Keratinocyte (primary cell): ENCODE measurements at regions not wholly inside any gene's neighbourhood (a gene's known extent, or its start where the extent isn't known, plus 50 kb on each side); places are given as distances from the start of the nearest gene placed in this dataset.

ENCODE experiments used
- CTCF ChIP-seq, 3 experiments: IDR thresholded peaks in 1 of 3; conservative IDR thresholded peaks in 1 of 3; optimal IDR thresholded peaks in 1 of 3; 2 replicates in 2 of 3; 3 replicates in 1 of 3; pipeline versions ENCODE3 to v1.5.1; 2011; ENCODE audit warnings: low read length in 3 of 3, mild to moderate bottlenecking in 3 of 3, moderate library complexity in 2 of 3, control low read depth in 1 of 3, inconsistent platforms in 1 of 3; ENCODE audit not compliant: insufficient read depth in 2 of 3; ENCODE audit errors: extremely low read depth in 1 of 3
- EZH2 ChIP-seq: IDR thresholded peaks from one replicate; pipeline ENCODE4 v1.6.1; 2012; ENCODE audit warnings: inconsistent platforms, mild to moderate bottlenecking, low read length, moderate library complexity

GRCh38 chr1:200336101-200336845 lies 73.6 kb downstream of the ZNF281 start:
- no peak for TF ChIP-seq CTCF (optimal IDR thresholded peaks at IDR 0.05 in 1 of 3, IDR thresholded peaks at IDR 0.05 in 1 of 3, conservative IDR thresholded peaks at IDR 0.05 in 1 of 3; ENCODE audit: extremely low read depth in 1 of 3, insufficient read depth in 2 of 3, low read length in 3 of 3)
- TF ChIP-seq EZH2: no peak
